CD14-positive monocyte (primary cell): ENCODE measurements at regions not wholly inside any gene's neighbourhood (a gene's known extent, or its start where the extent isn't known, plus 50 kb on each side); places are given as distances from the start of the nearest gene placed in this dataset.

Experiments
- DNase-seq, 3 donors: peaks; one replicate each; pipeline ENCODE4 v3.0.0-alpha.2; 2011 to 2022
- H2AFZ ChIP-seq: 2 replicates; pipeline ENCODE4 v1.6.0; 2012; ENCODE audit warnings: mild to moderate bottlenecking, low read depth, low read length, inconsistent platforms; ENCODE audit not compliant: insufficient read depth, poor library complexity, severe bottlenecking
- H3K27ac ChIP-seq, 2 donors: 1 replicate in 1 of 2; 2 replicates in 1 of 2; pipeline ENCODE4 v1.5.1; 2012 to 2013; ENCODE audit warnings: low read length in 2 of 2, control low read depth in 1 of 2, inconsistent platforms in 1 of 2, low read depth in 1 of 2, mild to moderate bottlenecking in 1 of 2
- H3K27me3 ChIP-seq, 2 donors: one replicate each; pipeline versions ENCODE4 v1.6.0 to v1.6.1; 2011 to 2013; ENCODE audit warnings: low read length in 2 of 2; ENCODE audit not compliant: control insufficient read depth in 2 of 2, insufficient read depth in 2 of 2
- H3K36me3 ChIP-seq, 2 donors: replicated peaks in 1 of 2; 1 replicate in 1 of 2; 2 replicates in 1 of 2; pipeline versions ENCODE4 v1.5.1 to v1.6.1; 2012 to 2013; ENCODE audit warnings: low read length in 2 of 2, control low read depth in 1 of 2, inconsistent platforms in 1 of 2, mild to moderate bottlenecking in 1 of 2; ENCODE audit not compliant: insufficient read depth in 2 of 2, control insufficient read depth in 1 of 2
- H3K4me1 ChIP-seq, 2 donors: 1 replicate in 1 of 2; 2 replicates in 1 of 2; pipeline versions ENCODE4 v1.5.1 to v1.6.1; 2012 to 2013; ENCODE audit warnings: low read length in 2 of 2, control low read depth in 1 of 2, inconsistent platforms in 1 of 2, mild to moderate bottlenecking in 1 of 2, moderate library complexity in 1 of 2; ENCODE audit not compliant: insufficient read depth in 2 of 2, control insufficient read depth in 1 of 2
- H3K4me2 ChIP-seq: replicated peaks from 2 replicates; pipeline ENCODE3; 2012; ENCODE audit warnings: low read length, moderate library complexity, mild to moderate bottlenecking; ENCODE audit not compliant: poor library complexity, severe bottlenecking; ENCODE audit errors: extremely low read depth
- H3K4me3 ChIP-seq, 3 experiments: fragments of 200-600 bp in 1 of 3; sonication (generic) in 1 of 3; replicated peaks in 1 of 3; 1 replicate in 2 of 3; 2 replicates in 1 of 3; pipeline ENCODE4 v1.5.1; 2011 to 2013; ENCODE audit warnings: low read length in 3 of 3, mild to moderate bottlenecking in 3 of 3, control low read depth in 2 of 3, low read depth in 2 of 3, inconsistent platforms in 1 of 3, moderate library complexity in 1 of 3
- H3K79me2 ChIP-seq: 2 replicates; pipeline ENCODE4 v1.6.0; 2012; ENCODE audit warnings: mild to moderate bottlenecking, control low read depth, inconsistent platforms, low read length, moderate library complexity; ENCODE audit not compliant: insufficient read depth
- H3K9ac ChIP-seq: 2 replicates; pipeline ENCODE4 v1.6.0; 2017; ENCODE audit warnings: low read length, mild to moderate bottlenecking; ENCODE audit not compliant: insufficient read depth, poor library complexity, severe bottlenecking
- H3K9me3 ChIP-seq, 2 donors: replicated peaks in 1 of 2; 1 replicate in 1 of 2; 2 replicates in 1 of 2; pipeline versions ENCODE4 v1.5.1 to v1.6.1; 2012 to 2013; ENCODE audit warnings: low read length in 2 of 2, control low read depth in 1 of 2; ENCODE audit not compliant: control insufficient read depth in 1 of 2, insufficient read depth in 1 of 2
- H4K20me1 ChIP-seq: 2 replicates; pipeline ENCODE4 v1.6.0; 2012; ENCODE audit warnings: mild to moderate bottlenecking, low read length, control low read depth, moderate library complexity; ENCODE audit not compliant: insufficient read depth
- H3K27ac Mint-ChIP-seq, 7 donors: one replicate each; pipeline ENCODE4 v1.8.0; 2020; ENCODE audit warnings: mild to moderate bottlenecking in 7 of 7, mixed read lengths in 7 of 7, moderate library complexity in 6 of 7, inconsistent platforms in 2 of 7
- H3K27me3 Mint-ChIP-seq, 3 donors: one replicate each; pipeline ENCODE4 v1.8.0; 2021 to 2022; ENCODE audit warnings: low read depth in 3 of 3, mild to moderate bottlenecking in 3 of 3, mixed read lengths in 3 of 3, moderate library complexity in 3 of 3, inconsistent platforms in 1 of 3
- H3K36me3 Mint-ChIP-seq, 2 donors: one replicate each; pipeline ENCODE4 v1.8.0; 2020; ENCODE audit warnings: mixed read lengths in 2 of 2, inconsistent platforms in 1 of 2, mild to moderate bottlenecking in 1 of 2
- H3K4me1 Mint-ChIP-seq: one replicate; pipeline ENCODE4 v1.8.0; 2020; ENCODE audit warnings: mild to moderate bottlenecking, mixed read lengths
- H3K4me3 Mint-ChIP-seq, 2 donors: one replicate each; pipeline ENCODE4 v1.8.0; 2020; ENCODE audit warnings: mild to moderate bottlenecking in 2 of 2, mixed read lengths in 2 of 2, moderate library complexity in 1 of 2
- H3K9me3 Mint-ChIP-seq, 7 donors: one replicate each; pipeline ENCODE4 v1.8.0; 2020 to 2022; ENCODE audit warnings: mixed read lengths in 7 of 7, mild to moderate bottlenecking in 6 of 7, moderate library complexity in 6 of 7, inconsistent platforms in 2 of 7
- WGBS: methylation state at CpG from one replicate; pipeline ENCODE4 v1.1.5; 2013; ENCODE audit warnings: missing lambda C conversion rate; ENCODE audit not compliant: insufficient coverage; 5-methylcytosine and 5-hydroxymethylcytosine counted together
- intact Hi-C, 2 donors: fragments of 100-400 bp; cut with micrococcal nuclease; formaldehyde crosslinking; loops; one replicate each; pipeline versions ENCODE4 v1.15.0 to v1.15.1; 2023
- TF ChIP-seq, protein P1 (sequence below): fragments of 200-600 bp; IDR thresholded peaks from one replicate; pipeline ENCODE4 v1.8.0; 2022; ENCODE audit warnings: antibody characterized with exemption, mild to moderate bottlenecking

DNA sequence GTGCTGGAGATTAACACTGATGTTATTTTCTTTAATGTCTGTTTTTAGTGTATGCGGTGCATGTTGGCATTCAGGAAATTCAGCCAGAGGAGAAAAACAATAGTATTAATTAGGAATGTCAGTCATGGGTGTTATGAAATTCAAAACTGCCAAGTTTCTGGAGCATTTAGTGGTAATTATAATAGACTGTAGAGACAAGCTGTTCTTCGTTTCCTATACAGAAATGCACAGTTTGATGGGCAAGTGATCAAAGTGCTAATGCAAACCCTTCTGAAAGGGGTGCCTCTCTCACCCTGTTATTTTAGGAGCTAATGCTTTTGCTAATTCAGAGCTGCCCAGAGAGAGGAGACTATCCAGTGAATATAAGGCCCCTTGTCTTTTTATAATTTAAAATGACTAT lies 573.8 kb upstream of the EEF2KMT start:
- no peaks in the 10 kb centered on the region for H3K27me3 ChIP-seq
- H3K27ac ChIP-seq: no peak overlapping the region
- no peaks in the 10 kb centered on the region for H3K36me3 ChIP-seq
- no peak overlapping the region for H3K9ac ChIP-seq
- H3K4me3 ChIP-seq: no peak overlapping the region
- H4K20me1 ChIP-seq: no peaks in the 10 kb centered on the region
- Mint-ChIP-seq H3K36me3 (no peaks in the 10 kb centered on the region), H3K9me3 (peaks cover 0 to 9% (median 1%) of the 10 kb centered on the region in 7 donors), H3K4me3 (no peak overlapping the region), H3K27me3 (peaks cover 0 to 2% (median 2%) of the 10 kb centered on the region in 3 donors), H3K4me1 (no peaks in the 10 kb centered on the region), H3K27ac (no peak overlapping the region)
- H2AFZ ChIP-seq: no peak overlapping the region
- no peak overlapping the region for H3K4me2 ChIP-seq
- DNase-seq: no peak
- no peaks in the 10 kb centered on the region for H3K4me1 ChIP-seq
- TF ChIP-seq, protein P1, sequence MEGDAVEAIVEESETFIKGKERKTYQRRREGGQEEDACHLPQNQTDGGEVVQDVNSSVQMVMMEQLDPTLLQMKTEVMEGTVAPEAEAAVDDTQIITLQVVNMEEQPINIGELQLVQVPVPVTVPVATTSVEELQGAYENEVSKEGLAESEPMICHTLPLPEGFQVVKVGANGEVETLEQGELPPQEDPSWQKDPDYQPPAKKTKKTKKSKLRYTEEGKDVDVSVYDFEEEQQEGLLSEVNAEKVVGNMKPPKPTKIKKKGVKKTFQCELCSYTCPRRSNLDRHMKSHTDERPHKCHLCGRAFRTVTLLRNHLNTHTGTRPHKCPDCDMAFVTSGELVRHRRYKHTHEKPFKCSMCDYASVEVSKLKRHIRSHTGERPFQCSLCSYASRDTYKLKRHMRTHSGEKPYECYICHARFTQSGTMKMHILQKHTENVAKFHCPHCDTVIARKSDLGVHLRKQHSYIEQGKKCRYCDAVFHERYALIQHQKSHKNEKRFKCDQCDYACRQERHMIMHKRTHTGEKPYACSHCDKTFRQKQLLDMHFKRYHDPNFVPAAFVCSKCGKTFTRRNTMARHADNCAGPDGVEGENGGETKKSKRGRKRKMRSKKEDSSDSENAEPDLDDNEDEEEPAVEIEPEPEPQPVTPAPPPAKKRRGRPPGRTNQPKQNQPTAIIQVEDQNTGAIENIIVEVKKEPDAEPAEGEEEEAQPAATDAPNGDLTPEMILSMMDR: no peak
- H3K79me2 ChIP-seq: no peaks in the 10 kb centered on the region
- WGBS: no CpG with 5 or more reads among the region's 2 CpGs
- H3K9me3 ChIP-seq: no peaks in the 10 kb centered on the region
- intact Hi-C loops: no loop called here

DNA sequence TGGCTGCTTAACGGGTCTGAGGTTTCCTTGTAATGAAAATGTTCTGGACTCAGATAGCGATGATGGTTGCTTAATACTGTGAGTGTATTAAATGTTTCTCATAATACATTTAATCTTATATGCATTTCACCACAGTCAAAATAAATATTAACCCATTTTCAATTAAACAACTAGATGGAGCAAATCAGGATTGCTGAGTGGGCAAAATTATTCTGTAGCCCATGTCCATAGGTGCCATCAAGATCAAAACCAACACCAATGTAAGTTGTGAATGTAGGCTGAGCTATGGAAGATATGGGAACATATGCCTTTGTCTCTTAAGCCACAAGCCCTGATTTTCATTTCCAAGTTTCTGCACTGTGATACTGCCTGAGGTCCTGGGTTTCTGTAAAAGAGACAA lies 572.6 kb upstream of the EEF2KMT start:
- no peaks in the 10 kb centered on the region for H3K9me3 ChIP-seq
- no peak overlapping the region for H3K27ac Mint-ChIP-seq
- no peaks in the 10 kb centered on the region for H4K20me1 ChIP-seq
- TF ChIP-seq, protein P1: no peak
- no peaks in the 10 kb centered on the region for H3K36me3 ChIP-seq
- no peak overlapping the region for H3K4me3 Mint-ChIP-seq
- no peak overlapping the region for H3K27ac ChIP-seq
- no peaks in the 10 kb centered on the region for H3K79me2 ChIP-seq
- no peak overlapping the region for H2AFZ ChIP-seq
- no peaks in the 10 kb centered on the region for H3K27me3 ChIP-seq
- intact Hi-C loops: no loop called here
- no peak overlapping the region for H3K9ac ChIP-seq
- no peaks in the 10 kb centered on the region for H3K36me3 Mint-ChIP-seq
- WGBS: no CpG with 5 or more reads among the region's 2 CpGs
- no peaks in the 10 kb centered on the region for H3K4me1 ChIP-seq
- H3K4me2 ChIP-seq: no peak overlapping the region
- peaks cover 0 to 7% (median 0%) of the 10 kb centered on the region in 7 donors for H3K9me3 Mint-ChIP-seq
- no peak overlapping the region for H3K4me3 ChIP-seq
- DNase-seq: no peak
- H3K27me3 Mint-ChIP-seq: peaks cover 0 to 2% (median 2%) of the 10 kb centered on the region in 3 donors
- H3K4me1 Mint-ChIP-seq: no peaks in the 10 kb centered on the region
